Fibroblast of mammary gland (primary cell): ENCODE measurements at regions not wholly inside any gene's neighbourhood (a gene's known extent, or its start where the extent isn't known, plus 50 kb on each side); places are given as distances from the start of the nearest gene placed in this dataset.

ENCODE experiments used
- DNase-seq: peaks from one replicate; pipeline ENCODE4 v3.0.0-alpha.2; 2010; ENCODE audit warnings: low read depth
- H3K4me3 ChIP-seq: 2 replicates; pipeline ENCODE4 v1.5.1; 2011; ENCODE audit warnings: low read depth, mild to moderate bottlenecking, low read length, moderate library complexity; ENCODE audit not compliant: control insufficient read depth
- CTCF ChIP-seq: conservative IDR thresholded peaks from 2 replicates; pipeline ENCODE4 v1.5.1; 2011; ENCODE audit warnings: low read depth, low read length, inconsistent platforms; ENCODE audit not compliant: control insufficient read depth, insufficient read depth

GRCh38 chr13:85698256-85698655, 101.0 kb downstream of the SLITRK6 start:
- H3K4me3 ChIP-seq = no peak overlapping the region
- TF ChIP-seq CTCF = no peak
- no peak for DNase-seq

- no peak overlapping the region for H3K4me3 ChIP-seq
- no peak for TF ChIP-seq CTCF
- DNase-seq = no peak
Measured at GRCh38 chr13:85694992-85695391, 104.2 kb downstream of the SLITRK6 start.

- no peak for DNase-seq
- TF ChIP-seq CTCF = no peak
- H3K4me3 ChIP-seq = no peak overlapping the region
Measured at GRCh38 chr13:85693889-85694511, 105.2 kb downstream of the SLITRK6 start.

GRCh38 chr13:85690368-85690767, 108.9 kb downstream of the SLITRK6 start:
- TF ChIP-seq CTCF = no peak
- H3K4me3 ChIP-seq = no peak overlapping the region
- no peak for DNase-seq

GRCh38 chr13:85685436-85685835, 113.8 kb downstream of the SLITRK6 start:
- DNase-seq = no peak
- no peak for TF ChIP-seq CTCF
- no peak overlapping the region for H3K4me3 ChIP-seq

- no peak overlapping the region for H3K4me3 ChIP-seq
- TF ChIP-seq CTCF = no peak
- DNase-seq = no peak
Measured at GRCh38 chr13:85675151-85675907, 123.9 kb downstream of the SLITRK6 start.
